ENCODE measurements at regions not wholly inside any gene's neighbourhood (a gene's known extent, or its start where the extent isn't known, plus 50 kb on each side); places are given as distances from the start of the nearest gene placed in this dataset.
"Not testable (repeated sequence)": the region's sequence is repeated elsewhere in the genome, so short reads cannot be mapped to it uniquely, and the experiment has no call there.

- no peak for DNase-seq
These were observed 294.0 kb upstream of the UGT8 start for GRCh38 chr4:114304567-114304966.

- no peak for DNase-seq
These were observed 291.7 kb upstream of the UGT8 start for GRCh38 chr4:114306946-114307345.

- no peak for DNase-seq
These were observed 288.2 kb upstream of the UGT8 start for GRCh38 chr4:114310296-114310925.

GRCh38 chr4:114311787-114312186 lies 286.8 kb upstream of the UGT8 start:
- DNase-seq, result no peak

GRCh38 chr4:114312338-114312737 lies 286.3 kb upstream of the UGT8 start:
- DNase-seq, result no peak

- no peak for DNase-seq
These were observed 281.8 kb upstream of the UGT8 start for GRCh38 chr4:114316789-114317188.

GRCh38 chr4:114317564-114317963 lies 281.0 kb upstream of the UGT8 start:
- DNase-seq, result no peak

- DNase-seq, result no peak
These were observed 280.3 kb upstream of the UGT8 start for GRCh38 chr4:114318309-114318708.

GRCh38 chr4:114320126-114320525 lies 278.5 kb upstream of the UGT8 start:
- no peak for DNase-seq

GRCh38 chr4:114321366-114321765 lies 277.2 kb upstream of the UGT8 start:
- DNase-seq, result no peak

- no peak for DNase-seq
These were observed 274.8 kb upstream of the UGT8 start for GRCh38 chr4:114323841-114324240.

- DNase-seq, result no peak
These were observed 272.2 kb upstream of the UGT8 start for GRCh38 chr4:114326358-114326757.

GRCh38 chr4:114332119-114332518 lies 266.5 kb upstream of the UGT8 start:
- no peak for DNase-seq

- not testable (repeated sequence) for DNase-seq
These were observed 264.2 kb upstream of the UGT8 start for GRCh38 chr4:114334363-114334762.

- no peak for DNase-seq
These were observed 263.7 kb upstream of the UGT8 start for GRCh38 chr4:114334884-114335330.

GRCh38 chr4:114335339-114335738 lies 263.3 kb upstream of the UGT8 start:
- no peak for DNase-seq

GRCh38 chr4:114343015-114343414 lies 255.6 kb upstream of the UGT8 start:
- DNase-seq, result no peak

GRCh38 chr4:114349543-114350175 lies 248.9 kb upstream of the UGT8 start:
- DNase-seq, result no peak

GRCh38 chr4:114358901-114359300 lies 239.7 kb upstream of the UGT8 start:
- DNase-seq, result no peak

GRCh38 chr4:114361249-114361648 lies 237.4 kb upstream of the UGT8 start:
- no peak for DNase-seq

- no peak for DNase-seq
These were observed 233.8 kb upstream of the UGT8 start for GRCh38 chr4:114364857-114365256.

- no peak for DNase-seq
These were observed 233.0 kb upstream of the UGT8 start for GRCh38 chr4:114365591-114365990.

- DNase-seq, result no peak
These were observed 232.2 kb upstream of the UGT8 start for GRCh38 chr4:114366368-114366767.

GRCh38 chr4:114368751-114369150 lies 229.9 kb upstream of the UGT8 start:
- DNase-seq, result no peak

GRCh38 chr4:114373508-114373907 lies 225.1 kb upstream of the UGT8 start:
- DNase-seq, result no peak

Data from T1000 (cell line).